Effector CD4-positive, alpha-beta T cell (primary cell): ENCODE measurements at regions not wholly inside any gene's neighbourhood (a gene's known extent, or its start where the extent isn't known, plus 50 kb on each side); places are given as distances from the start of the nearest gene placed in this dataset.
"Not testable (repeated sequence)": the region's sequence is repeated elsewhere in the genome, so short reads cannot be mapped to it uniquely, and the experiment has no call there.

Source experiments
- DNase-seq: peaks from one replicate; pipeline ENCODE4 v3.0.0-alpha.2; 2020

GRCh38 chr1:195738966-195739650, 869.1 kb downstream of the KCNT2 start:
- DNase-seq, result no peak

GRCh38 chr1:195735140-195735539, 873.1 kb downstream of the KCNT2 start:
- DNase-seq, result no peak

GRCh38 chr1:195733826-195734225, 874.4 kb downstream of the KCNT2 start:
- no peak for DNase-seq

GRCh38 chr1:195733408-195733807, 874.8 kb downstream of the KCNT2 start:
- no peak for DNase-seq

GRCh38 chr1:195731385-195731784, 876.9 kb downstream of the KCNT2 start:
- no peak for DNase-seq

GRCh38 chr1:195723796-195724194, 884.4 kb downstream of the KCNT2 start:
- DNase-seq, result no peak

DNA sequence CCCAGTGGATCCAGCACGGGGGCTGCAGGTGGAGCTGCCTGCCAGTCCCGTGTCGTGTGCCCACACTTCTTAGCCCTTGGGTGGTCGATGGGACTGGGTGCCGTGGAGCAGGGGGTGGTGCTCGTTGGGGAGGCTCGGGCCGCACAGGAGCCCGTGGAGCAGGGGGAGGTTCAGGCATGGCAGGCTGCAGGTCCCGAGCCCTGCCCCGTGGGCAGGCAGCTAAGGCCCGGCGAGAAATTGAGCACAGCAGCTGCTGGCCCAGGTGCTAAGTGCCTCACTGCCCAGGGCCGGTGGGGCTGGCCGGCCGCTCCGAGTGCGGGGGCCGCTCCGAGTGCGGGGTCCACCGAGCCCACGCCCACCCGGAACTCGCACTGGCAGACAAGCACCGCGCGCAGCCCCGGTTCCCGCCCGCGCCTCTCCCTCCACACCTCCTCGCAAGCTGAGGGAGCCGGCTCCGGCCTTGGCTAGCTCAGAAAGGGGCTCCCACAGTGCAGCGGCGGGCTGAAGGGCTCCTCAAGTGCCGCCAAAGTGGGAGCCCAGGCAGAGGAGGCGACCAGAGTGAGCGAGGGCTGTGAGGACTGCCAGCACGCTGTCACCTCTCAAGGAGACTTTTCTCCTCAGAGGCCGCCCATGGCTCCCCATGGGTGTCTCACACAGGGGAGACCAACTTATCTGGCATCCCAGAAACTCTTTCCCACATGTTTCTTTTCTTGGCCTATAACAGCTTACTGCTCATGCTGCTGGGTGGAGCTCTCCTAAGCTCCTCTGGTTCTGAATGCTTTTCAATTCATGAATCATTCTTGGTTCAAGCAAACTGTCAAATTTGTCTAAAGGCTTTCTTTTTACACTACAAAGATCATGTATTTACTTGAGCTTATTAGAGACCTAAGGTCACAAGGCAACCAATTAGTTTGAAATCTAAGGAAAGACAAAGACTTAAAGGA, 885.1 kb downstream of the KCNT2 start:
- not testable (repeated sequence) for DNase-seq

GRCh38 chr1:195722146-195722545, 886.1 kb downstream of the KCNT2 start:
- not testable (repeated sequence) for DNase-seq

DNA sequence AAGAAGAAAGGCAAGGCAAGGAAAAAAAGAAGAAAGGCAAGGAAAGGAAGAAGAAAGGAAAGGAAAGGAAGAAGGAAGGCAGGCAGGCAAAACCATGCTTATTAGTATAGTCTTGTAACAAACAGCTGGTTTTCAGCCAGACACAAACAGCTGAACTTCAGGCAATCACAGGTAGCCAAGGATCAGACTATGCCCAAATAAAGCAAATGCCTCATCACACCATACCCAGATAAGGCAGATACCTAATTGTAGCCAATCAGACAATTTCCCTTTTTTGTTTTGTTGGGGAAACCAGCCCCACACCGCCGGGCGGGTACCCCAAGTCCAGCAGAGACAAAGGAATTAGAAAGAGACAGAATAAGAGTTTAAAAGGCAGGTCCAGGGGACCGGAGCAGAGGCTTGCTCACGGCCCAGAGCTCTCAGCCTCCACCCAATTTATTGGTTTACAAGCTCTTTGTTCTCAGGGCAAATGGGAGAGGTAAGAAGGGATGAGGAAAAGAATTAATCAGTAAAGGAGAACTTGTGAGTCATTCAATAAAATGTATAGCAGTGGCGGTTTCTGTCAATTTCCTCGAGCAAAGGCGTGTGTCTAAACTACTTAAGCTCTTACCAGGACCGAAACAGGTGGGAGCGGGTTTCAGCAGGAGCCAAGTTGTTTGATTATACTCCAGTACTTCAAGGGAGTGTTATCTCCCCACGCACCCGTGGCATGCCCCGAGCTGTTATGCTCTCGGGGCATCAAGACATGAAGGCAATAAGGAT, 886.8 kb downstream of the KCNT2 start:
- no peak for DNase-seq

GRCh38 chr1:195717651-195718050, 890.6 kb downstream of the KCNT2 start:
- no peak for DNase-seq

DNA sequence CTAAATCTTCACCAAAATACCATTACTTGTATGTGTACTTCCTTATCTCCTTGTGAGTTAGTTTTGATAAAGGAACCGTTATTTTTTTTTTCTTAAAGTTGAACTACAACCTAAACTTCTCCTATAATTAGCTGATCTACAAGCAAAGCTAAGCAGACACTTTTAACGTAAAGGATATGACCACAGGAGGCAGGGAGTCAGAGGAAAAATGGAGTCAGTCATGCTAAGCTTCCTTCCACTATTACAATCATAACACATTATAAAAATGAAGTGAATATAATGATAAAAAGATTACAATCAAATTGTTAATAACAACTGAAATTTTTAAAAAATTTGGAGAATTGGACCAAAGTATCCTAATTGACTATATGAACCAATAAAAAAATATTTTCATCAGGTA, 892.6 kb downstream of the KCNT2 start:
- no peak for DNase-seq

GRCh38 chr1:195714248-195714647, 894.0 kb downstream of the KCNT2 start:
- no peak for DNase-seq

DNA sequence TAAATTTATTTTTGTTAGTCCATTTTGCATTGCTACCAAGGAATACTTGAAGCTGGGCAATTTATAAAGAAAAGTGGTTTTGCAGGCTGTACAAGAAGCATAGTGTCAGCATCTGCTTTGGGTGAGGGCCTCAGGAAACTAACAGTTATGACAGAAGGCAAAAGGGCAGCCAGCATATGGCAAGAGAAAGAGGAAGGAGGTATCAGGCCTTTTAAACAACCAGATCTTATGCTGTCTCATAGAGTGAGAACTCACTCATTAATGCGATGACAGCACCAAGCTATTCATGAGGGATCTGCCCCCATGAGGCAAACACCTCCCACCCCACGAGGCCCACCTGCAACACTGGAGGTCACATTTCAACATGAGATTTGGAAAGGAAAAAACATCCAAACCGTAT, 898.4 kb downstream of the KCNT2 start:
- DNase-seq, result no peak

DNA sequence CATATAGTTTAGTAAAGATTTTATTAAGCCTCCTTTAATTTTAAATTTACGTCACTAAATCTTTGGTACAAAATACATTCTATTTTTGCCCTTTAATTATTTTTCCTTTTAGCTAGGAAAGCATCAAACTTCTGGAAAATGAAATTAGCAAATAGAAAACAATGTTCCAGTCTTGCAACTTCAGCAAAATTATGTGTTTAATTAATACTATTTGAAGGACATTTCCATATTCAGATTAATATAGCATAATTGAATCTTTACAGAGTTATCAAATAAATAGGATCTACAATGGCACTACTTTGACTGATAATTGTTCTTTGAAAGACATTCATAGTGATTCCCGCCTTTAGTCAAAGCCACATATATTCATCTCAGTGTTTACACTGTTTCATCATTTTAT, 904.2 kb downstream of the KCNT2 start:
- no peak for DNase-seq

GRCh38 chr1:195701149-195701548, 907.1 kb downstream of the KCNT2 start:
- DNase-seq, result no peak

DNA sequence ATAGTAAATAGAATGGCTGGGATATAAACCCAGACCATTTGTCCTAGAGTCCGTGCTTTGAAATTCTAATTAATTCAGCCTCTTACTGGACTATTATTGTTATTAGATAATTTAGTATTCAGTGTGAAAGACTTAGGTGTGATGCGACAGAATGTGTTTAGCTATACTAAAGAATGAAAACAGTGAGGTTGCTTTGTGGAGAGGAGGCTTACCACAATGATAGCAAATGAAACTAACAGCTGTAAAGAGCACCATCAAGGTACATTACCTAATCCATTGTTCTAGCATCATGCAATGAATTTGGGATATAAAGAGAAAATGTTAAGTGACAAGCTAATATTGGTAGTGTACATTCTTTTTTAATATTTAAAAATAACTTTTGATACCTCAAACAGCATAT, 911.1 kb downstream of the KCNT2 start:
- no peak for DNase-seq

- no peak for DNase-seq
These were observed 921.5 kb downstream of the KCNT2 start for GRCh38 chr1:195686764-195687163.

DNA sequence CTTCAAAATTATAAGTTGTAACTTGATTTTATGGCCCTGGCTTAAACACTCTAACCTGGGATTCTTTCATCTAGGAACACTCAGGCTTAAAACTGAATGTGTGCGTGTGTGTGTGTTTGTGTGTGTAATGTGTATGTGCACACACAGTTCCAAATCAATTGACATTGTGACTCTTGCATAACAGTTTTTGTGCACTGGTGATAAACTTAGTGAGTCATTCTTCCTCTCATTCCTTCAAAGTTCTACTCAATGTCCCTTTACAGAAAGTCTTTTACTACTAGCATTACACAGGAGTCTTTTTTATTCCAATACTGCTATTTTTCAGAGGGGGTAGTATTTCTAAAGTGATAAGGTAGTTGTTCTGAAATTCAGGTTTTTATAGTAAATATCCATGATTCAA, 943.6 kb downstream of the KCNT2 start:
- no peak for DNase-seq

DNA sequence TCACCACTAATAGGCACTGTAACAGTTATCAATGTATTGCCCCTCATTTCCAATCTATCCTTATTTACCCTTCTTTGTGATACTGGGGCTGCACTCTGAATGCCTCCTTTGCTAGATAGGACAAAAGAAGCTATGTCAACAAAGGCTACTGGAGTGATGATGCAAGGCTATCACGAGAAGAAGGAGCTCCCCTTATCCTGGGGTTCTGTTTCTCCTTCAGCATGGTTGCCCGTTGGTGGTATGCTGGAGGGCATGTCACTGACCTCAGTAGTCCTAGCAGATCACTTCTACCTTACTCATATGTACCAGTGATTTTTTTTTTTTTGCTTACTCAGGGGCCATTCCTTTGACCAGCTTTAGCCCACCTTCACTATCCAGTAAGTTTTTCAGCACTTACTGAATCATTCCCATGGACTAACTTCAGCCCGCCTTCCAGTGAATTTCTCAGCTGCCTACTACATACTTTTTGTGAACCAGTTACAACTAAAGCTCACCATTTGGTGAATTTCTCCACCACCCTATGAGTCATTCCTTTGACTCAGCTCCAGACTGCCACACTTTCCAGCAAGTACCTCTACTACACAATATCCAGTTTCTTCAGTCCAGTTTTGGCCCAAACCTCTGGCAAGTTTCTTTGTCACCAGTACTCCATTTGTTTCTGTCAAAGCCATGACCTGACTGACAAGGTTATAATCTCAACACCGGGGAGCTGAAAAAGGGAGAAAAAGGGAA, 944.5 kb downstream of the KCNT2 start:
- DNase-seq, result no peak

DNA sequence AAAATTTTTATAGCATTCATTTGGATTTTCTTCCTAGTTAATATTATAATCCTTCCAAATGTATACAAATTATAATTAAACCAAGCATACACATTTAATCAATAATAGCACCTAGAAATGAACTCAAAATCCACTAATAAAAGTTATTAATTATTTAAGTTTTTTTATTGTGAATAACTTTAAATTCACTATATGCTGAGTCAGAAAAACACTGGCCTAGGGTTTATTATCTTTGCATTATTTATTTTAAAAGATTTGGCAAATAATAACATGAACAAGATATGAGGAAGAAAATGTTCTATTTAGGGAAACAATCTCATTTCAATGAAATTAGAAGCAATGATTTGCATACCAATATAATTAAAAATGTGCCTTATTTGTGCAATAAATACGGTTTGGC, 951.5 kb downstream of the KCNT2 start:
- no peak for DNase-seq

GRCh38 chr1:195648875-195649274, 959.4 kb downstream of the KCNT2 start:
- not testable (repeated sequence) for DNase-seq

DNA sequence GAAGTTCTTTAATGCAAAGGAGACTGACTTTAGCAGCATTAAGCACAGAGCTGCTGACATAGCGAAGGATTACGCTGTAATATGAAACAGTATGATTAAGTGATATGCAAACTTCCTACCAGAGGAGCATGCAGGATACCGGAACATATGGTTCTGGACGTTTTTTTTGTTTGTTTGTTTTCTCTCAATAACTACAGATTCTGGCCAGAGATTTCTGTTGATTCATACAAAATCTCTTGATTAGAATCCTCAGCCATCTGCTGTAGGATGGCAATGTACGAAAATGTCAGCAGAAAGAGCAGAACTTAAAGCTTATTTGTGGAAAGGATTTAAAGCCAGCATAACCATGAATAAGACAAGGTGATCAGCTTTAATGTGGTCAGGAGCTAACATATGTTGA, 970.7 kb downstream of the KCNT2 start:
- DNase-seq, result no peak

DNA sequence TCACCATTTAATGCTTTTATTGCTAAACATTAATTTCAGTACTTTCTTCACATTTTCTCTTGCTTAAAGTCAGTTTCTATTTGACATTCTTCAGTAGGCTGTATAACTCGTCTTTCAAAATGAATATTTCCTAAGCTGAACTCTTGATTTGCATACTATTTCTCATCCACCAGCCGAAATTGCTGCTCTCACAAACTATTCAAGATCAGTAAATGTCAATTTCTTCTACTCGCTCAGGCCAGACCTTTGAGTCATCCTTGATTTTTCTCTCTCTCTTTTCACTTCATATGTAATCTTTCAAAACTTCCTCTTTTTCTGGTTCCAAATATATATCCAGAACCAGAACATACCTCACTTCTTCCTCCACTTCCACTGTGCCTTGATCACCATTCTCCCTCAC, 990.0 kb downstream of the KCNT2 start:
- DNase-seq, result no peak
